Stimulated activated CD4-positive, alpha-beta T cell treated with anti-CD3 and anti-CD28 coated beads, TNF-alpha, amount 100 ng/mL, for 1 hour (primary cell): ENCODE measurements at regions not wholly inside any gene's neighbourhood (a gene's known extent, or its start where the extent isn't known, plus 50 kb on each side); places are given as distances from the start of the nearest gene placed in this dataset.
"Not testable (repeated sequence)": the region's sequence is repeated elsewhere in the genome, so short reads cannot be mapped to it uniquely, and the experiment has no call there.

Experiments used
- DNase-seq, 3 donors: peaks; one replicate each; pipeline ENCODE4 v3.0.0-alpha.2; 2020; ENCODE audit warnings: low read depth in 3 of 3, low spot score in 1 of 3

- no peak for DNase-seq
Observed at GRCh38 chrX:46016296-46016695, 528.9 kb downstream of the ZNF674 start.

- no peak for DNase-seq
Observed at GRCh38 chrX:46015653-46016052, 529.6 kb downstream of the ZNF674 start.

GRCh38 chrX:45992402-45993123, 552.7 kb downstream of the ZNF674 start:
- DNase-seq = no peak

- no peak for DNase-seq
Observed at GRCh38 chrX:45986971-45987370, 558.2 kb downstream of the ZNF674 start.

GRCh38 chrX:45986081-45986480, 559.1 kb downstream of the ZNF674 start:
- no peak for DNase-seq

GRCh38 chrX:45982958-45983727, 562.1 kb downstream of the ZNF674 start:
- DNase-seq = not testable (repeated sequence)

- no peak for DNase-seq
Observed at GRCh38 chrX:45980726-45981125, 564.5 kb downstream of the ZNF674 start.

- no peak for DNase-seq
Observed at GRCh38 chrX:45975633-45976032, 569.6 kb downstream of the ZNF674 start.

- DNase-seq = no peak
Observed at GRCh38 chrX:45972636-45973035, 572.6 kb downstream of the ZNF674 start.

- DNase-seq = no peak
Observed at GRCh38 chrX:45959567-45959966, 585.7 kb downstream of the ZNF674 start.

- DNase-seq = no peak
Observed at GRCh38 chrX:45956191-45956870, 588.9 kb downstream of the ZNF674 start.

GRCh38 chrX:45955661-45956060, 589.6 kb downstream of the ZNF674 start:
- DNase-seq = no peak

GRCh38 chrX:45954026-45954425, 591.2 kb downstream of the ZNF674 start:
- no peak for DNase-seq

GRCh38 chrX:45952030-45952429, 593.2 kb downstream of the ZNF674 start:
- no peak for DNase-seq

GRCh38 chrX:45935408-45935807, 609.8 kb downstream of the ZNF674 start:
- DNase-seq = no peak

GRCh38 chrX:45912316-45912715, 632.9 kb downstream of the ZNF674 start:
- no peak for DNase-seq

- DNase-seq = no peak
Observed at GRCh38 chrX:45907786-45908185, 637.4 kb downstream of the ZNF674 start.

- DNase-seq = no peak
Observed at GRCh38 chrX:45903781-45904201, 641.4 kb downstream of the ZNF674 start.

GRCh38 chrX:45900766-45901615, 644.2 kb downstream of the ZNF674 start:
- DNase-seq = no peak

- DNase-seq = no peak
Observed at GRCh38 chrX:45894864-45895645, 650.2 kb downstream of the ZNF674 start.
